GM19463 (cell line): ENCODE measurements at regions not wholly inside any gene's neighbourhood (a gene's known extent, or its start where the extent isn't known, plus 50 kb on each side); places are given as distances from the start of the nearest gene placed in this dataset.

ENCODE experiments used
- ATAC-seq: cut with Tn5 transposase; IDR thresholded peaks from one replicate; pipeline ENCODE4 v1.9.1; 2021; ENCODE audit warnings: mild to moderate bottlenecking, moderate library complexity; ENCODE audit not compliant: unreplicated experiment

DNA sequence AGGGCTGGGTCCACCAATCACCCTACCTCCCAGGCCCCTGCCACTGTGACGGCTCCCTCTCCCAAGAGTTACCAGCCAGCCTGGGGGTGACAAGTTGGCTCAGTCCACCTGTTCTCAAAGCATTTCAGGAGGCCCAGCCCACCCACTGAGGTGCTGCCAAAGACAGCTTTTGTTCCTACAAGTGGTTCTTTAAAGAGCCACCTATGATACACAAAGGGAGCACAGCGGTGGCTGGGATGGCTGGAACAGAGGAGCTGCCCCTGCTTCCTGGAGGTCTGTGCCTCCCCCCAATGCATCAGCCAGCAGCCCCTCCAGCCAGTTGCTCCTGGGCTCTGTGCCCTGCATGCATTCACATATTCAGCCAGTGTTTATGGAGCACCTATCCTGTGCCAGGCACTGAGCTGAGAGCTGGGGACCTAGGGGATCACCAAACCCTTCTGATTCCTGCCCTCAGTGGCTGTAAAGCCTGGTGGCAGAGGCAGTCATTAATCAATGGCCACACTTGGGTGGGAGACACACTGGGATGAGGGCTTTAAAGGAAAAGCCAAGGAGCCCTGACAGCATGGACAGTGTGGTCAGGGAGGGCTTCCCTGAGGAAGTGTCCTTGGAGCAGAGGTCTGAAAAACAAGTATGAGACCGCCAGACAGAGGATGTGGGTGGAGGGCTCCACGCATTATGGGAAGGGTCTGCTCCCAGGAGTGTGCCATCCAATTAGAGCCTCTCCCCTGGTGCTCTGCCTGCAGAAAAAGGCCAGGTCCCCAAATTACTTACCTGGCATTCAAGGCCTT, 107.1 kb upstream of the LINGO1 start:
- no peak for ATAC-seq

DNA sequence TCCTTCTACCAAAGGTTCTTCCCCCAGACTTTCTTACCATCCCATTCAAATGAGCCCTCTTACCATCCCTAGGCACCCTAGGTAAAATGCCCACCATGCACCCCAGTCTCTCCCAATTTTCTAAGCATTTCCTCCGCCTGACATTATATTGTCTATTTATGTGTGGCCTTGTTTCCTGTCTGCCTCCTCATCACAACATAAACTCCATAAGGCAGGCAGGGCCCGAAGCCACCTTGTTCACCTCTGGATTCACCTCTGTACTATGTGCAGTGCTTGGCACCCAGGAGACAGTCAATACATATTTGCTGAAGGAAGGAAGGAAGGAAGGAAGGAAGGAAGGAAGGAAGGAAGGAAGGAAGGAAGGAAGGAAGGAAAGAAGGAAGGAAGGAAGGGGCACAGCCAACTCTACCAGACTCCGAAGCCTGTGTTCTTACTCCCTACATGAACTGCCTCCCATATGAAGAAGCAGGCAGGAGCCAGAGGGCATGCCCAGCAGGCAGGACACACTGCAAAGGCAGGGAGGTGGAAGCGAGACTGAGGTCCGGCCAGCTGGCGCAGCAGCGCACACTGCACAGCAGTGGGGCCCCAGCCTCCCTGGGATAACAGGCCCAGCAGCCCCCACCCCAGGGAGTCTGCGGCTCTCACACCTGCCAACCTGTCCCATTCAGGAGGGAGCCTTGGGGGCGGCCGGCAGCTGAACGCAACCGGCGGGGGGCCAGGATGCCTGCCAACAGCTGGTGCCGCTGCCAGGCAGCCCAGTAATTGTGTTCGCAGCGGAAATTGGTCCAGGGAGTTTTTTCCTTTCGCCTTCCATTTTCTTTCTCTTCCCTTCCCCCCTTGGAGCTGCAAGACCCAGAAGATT, 106.0 kb upstream of the LINGO1 start:
- ATAC-seq: no peak

DNA sequence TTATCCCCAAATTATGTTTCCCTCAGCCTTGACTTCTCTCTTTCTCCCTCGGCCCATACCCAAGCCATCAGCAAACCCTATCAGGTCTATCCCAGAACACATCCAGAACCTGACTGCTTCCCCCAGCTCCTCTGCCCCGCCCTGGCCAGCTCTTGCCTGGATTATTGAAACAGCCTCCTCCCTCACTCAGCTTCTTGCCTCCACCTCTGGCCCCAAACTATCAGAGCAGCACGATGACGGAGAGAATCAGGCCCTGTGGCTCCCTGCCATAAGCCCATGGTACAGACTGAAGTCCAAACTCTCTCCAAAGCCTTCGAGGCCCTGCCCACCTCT, 105.3 kb upstream of the LINGO1 start:
- ATAC-seq: no peak

DNA sequence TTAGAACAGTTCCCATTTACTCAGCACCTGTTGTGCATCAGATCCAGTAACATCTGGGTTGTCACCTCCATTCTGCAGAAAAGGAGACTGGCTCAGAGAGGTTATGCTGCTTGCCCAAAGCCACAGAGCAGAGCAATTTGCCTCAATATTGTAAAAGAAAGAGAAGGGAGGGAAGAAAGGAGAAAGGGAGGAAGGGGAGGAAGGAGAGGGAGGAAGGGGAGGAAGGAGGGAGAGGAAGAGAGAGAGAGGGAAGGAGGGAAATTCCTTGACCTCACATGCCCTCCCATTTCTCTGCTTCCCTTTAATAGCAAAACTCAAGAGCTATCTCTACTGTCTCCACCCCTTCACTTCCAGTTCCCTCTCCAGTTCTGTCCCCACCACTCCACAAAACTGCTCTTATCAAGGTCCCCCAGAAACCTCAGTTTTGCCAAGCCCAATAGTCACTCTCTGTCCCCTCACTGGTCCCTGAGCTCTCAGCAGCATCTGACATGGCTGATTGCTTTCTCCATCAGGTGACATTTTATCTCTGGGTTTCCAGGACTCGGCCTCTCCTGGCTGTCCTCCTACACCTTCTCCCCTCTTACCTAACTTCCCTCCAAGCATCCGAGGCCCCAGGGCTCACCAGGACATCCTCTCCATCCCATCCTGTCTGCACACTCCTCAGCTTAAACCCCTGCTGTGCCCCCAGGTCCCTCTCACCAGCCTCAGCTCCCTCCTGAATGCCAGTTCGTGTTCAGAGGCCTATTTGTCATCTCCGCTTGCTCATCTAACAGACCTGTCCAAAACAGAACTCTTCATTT, 104.7 kb upstream of the LINGO1 start:
- no peak for ATAC-seq

DNA sequence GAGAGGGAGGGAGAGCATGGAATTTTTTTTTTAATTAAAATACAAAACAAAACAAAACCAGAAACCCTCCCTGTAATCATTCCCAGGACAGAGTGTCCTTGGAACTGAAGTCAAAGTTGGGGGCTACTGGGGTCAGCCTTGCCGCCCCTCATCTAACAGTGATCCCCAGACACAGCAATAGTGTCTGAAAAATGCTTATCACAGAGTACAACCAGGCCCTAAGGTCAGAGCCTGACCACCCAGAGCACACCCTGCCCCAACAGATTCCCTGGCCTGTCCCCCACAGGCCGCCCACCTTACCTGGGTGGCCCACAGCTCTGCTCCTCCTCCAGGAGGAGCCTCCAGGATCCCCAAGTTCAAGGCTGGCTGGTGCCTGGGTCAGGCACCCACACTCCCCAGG, 101.6 kb upstream of the LINGO1 start:
- ATAC-seq: no peak

DNA sequence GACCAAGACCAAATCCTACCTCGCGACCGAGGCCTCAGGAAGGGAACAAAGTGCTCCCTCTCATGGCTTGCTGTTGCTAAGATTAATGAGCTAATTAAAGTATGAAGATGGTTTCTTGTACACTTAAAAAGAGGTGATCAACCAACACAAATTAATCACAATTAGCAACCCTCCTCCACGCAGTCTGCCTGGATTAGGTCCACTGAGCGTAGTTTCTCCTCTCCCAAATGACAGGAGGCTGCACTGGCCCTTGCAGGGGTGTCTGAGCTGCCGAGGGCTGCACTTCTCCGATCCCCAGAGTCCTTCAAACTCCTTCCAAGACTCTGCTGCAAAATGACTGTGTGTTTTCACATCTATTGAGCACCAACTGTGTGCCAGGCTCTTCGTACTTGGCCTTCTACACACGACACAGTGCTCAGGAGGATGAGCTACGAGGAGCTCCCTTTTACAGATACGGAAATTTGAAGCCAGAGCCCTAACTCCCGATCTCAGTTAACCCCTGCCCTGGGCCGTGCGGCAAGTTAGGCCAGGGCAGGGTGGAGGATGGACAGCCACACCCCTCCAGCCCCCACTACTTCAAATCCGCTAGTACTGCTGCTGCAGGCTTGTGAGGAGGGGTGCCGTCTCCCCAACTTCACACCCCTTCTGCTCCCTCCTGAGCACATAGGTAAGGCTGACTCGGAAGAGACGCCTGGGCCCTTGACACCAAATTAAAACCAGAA, 101.0 kb upstream of the LINGO1 start:
- ATAC-seq: no peak

DNA sequence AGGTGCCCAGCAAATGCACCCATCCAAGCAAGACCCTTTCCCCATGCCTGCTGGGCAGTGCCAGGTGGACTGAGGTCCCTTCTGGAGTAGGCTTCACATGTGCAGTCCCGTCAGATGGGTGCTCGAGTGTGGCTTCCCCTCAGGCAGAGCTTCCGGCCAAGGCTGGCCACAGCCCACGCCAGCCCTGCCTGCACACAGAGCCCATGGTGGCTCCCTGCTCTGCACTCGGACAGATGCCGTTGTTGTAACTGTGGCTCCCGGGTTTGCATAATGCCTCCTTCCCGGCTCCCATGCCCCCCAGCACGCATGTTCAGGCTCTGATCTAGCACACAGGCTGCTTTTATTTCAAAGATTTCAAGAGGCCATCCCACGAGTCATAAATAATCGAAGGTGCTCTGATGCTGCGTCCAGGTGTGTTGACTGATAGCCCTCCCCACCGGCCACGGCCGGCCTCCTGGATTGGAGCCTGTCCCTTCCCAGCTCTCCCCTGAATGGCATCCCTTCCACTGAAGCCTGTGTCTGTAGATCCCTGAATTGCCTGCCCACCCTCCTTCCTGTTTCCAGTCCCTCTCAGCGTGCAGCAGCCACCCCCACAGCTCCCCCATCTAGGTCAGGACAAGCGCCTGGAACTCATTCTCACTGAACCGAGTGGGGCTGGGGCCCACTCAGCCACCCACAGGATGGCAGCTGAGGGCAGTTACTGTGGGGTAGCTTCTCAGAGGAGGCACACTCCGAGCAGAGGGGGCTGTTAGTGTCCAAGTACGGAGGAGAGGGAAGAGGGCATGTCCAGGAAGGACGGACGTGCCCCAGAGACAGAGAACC, 100.0 kb upstream of the LINGO1 start:
- no peak for ATAC-seq

DNA sequence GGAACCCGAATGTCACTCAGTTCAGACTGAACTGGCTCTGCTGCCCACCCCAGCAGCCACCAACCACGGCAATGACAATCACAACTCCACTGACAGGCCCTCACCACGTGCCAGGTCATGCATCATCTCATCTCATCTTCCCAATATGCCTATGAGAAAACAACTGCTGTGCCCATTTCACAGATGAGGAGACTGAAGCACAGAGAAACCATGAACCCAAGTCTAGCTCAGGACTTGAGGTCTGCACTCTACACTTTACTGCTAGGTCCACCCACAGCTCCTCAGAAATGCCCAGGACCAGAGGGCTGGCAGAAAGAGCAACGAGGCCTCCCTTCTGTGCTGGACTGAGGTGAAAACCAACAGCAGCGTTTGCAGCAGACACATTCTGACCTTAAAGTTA, 99.2 kb upstream of the LINGO1 start:
- ATAC-seq: no peak

DNA sequence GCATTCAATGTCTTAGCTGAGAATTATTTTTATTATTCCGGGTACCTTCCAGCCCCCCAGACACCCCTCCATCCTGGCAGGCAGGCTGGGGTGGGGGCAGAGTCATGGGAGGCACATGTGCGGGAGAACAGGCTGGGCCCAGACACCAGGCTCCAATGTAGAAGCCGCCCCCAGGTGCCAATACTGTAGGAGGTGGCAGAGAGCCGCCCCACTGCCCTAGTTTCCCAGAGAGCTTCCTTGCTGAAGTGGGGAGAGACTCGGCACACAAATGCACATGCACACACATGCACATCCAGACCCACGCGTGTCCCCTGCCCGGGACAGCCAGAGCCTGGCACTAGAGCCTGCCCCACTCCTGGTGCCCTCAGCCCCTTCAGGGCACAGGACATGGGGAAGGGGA, 98.4 kb upstream of the LINGO1 start:
- no peak for ATAC-seq

DNA sequence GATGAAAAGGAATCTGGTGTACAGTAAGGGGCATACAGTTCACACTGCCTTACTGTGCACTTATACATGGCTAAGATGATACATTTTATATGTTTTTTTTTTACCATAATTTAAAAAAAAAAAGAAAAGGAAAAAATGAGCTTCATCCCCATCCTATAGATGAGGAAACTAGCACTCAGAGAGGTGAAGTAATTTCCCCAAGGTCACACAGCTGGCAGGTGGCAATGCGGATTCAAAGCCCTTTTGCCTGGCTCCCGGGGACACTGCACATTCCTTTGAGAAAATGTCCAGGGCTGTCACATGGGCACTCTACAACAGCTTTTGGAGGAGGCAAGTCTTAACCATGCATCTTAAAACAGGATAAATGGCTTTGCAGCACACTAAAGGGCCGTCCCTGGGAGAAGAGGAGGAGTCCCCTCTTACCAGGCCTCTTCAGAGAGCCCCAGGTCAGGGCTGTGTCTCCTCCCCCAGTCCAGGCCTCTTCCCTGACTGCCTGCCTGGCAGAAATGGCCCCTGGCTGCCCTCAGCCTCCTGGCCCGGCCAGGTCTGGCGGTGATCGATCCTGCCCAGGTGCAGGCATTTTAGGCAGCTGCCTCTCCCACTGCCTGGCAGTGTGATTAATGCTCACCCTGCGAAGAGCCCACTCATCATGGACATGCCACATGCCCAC, 95.1 kb upstream of the LINGO1 start:
- ATAC-seq: no peak

DNA sequence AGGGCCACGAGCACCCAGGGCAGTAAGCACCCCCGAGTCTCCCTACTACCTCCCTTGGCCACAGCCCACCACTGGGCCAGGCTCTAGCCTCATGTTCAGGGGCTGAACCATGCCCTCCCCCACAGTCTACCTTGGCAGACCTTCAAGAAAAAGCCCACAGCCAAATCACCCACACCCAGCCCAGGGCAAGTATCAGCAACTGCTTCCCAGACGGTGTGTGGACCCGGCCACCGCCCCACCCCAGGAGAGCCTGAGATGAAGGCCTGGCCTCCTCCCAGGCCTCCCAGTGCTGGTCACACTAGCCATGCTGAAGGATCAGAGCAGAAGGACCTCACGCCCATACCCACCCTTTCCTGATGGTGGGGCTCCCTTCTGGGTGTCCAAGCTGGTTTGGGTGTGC, 92.0 kb upstream of the LINGO1 start:
- no peak for ATAC-seq

DNA sequence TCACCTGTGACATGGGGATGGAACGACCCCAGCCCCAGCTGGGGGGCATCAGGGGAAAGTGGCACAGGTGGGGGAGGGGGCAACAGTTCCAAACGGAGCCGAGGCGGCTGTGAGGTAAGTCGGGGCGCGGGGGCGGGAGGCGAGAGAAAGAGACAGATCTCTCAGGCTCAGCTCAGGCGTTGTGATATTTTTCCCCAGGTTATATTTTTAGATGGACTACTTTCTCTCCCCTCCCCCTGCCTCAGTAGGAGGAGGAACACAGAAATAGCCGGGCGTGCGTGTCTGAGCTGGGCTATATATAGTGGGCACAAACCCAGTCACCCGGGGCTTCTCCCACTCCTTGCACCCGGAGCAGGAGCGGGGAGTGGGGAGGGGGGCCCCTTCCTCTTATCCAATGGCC, 91.0 kb upstream of the LINGO1 start:
- no peak for ATAC-seq

DNA sequence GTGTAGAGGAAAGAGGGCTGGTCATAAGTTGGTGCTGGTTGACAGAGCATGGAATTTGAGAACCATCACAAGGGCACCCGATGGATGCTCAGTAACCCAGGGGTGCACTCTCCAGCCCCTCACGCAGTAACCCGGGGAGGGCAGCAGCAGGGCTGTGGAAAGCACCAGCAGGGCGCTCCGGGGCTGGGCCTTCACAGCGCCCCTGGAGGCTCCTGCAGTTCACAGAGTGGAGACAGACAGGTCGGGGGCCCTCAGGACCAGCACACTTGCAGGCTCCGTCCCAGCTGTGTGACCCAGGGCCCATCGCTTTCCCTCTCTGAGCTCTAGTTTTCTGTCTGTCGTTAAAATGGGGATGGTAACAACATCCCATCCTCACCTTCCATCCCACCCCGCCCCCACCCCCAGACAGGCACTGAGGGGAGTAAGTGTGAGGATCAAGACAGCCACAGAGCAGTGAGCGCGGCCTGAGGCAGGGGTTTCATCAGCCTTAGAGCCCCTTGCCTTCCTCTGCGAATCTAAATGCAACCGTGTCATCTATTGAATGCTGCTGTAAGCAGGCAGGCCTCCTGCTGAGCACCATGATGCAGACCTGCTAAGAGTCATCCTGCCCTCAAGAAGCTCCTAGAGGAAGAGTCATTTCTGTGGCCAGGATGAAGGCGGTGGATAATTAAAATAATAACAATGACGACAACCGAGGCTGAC, 90.2 kb upstream of the LINGO1 start:
- ATAC-seq: no peak

DNA sequence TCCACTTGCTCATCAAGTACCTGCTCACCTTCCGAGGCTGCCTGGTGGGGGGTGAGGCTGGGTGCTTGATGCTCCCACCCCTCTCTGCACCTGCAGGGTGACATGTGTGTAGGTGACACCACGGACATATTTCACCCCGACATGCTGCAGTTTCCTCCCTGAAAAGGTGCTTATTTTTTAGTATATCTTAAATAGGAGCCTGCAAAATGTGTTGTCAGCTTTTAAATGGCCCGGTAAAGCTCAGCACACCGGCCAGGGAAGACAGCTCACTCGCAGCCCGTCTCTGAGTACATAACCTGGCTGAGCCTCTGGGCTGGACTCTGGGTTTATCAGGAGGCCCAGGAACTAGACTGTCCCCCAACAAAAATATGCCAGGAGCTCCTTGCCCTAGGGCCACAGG, 89.3 kb upstream of the LINGO1 start:
- no peak for ATAC-seq

DNA sequence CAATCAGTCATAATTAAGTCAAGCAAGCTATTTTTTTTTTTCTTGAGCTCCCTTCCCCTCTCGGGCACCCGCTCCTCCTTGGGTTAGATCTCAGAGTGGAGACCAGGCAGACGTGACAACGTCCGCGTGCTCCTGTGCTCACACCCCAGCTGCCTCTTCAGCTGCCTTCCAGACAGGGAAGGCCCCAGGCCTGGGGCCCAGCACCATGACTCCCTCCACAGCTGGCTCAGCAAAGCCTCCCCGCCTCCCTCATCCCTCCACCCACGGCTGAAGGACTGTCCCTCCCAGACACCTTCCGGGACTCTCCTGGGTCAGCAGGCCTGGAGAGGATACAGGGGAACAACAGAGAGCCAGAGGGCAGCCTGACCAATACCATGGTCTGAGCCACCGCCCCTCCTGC, 87.9 kb upstream of the LINGO1 start:
- no peak for ATAC-seq

DNA sequence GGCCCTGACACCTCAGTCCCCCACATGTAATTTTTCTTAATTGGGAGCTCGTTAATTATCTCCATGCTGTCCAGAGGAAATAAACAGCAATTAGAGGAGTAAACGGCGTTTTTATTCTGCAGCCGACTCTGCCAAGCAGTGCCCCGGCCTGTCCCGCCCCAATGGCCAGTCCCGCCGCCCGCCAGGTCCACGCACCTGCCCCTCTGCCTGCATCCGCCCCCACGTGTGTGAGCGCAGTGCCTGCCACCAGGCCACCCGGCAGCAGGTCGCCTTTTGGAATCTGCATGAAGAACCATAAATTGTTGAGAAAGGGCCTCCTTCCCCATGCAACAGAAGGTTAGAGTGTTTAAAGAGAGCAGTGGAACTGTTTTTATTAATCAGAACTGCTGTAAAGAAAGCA, 87.5 kb upstream of the LINGO1 start:
- ATAC-seq: no peak

DNA sequence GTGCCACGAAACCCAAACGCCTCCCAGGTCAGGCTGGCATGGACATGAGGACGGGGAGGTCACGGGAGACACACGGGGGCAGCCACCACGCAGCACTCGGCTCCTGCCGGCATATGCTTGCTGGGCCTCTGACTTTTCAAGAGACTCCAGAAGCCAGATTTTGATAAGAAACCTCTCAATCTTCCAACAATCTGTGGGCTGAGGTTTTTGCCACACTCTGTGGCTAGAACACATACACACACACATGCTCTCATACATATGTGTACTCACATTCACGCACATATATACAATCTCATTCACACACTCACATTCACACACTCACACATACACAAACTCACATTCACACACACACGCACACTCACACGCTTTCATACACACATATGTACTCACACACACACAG, 86.7 kb upstream of the LINGO1 start:
- no peak for ATAC-seq

DNA sequence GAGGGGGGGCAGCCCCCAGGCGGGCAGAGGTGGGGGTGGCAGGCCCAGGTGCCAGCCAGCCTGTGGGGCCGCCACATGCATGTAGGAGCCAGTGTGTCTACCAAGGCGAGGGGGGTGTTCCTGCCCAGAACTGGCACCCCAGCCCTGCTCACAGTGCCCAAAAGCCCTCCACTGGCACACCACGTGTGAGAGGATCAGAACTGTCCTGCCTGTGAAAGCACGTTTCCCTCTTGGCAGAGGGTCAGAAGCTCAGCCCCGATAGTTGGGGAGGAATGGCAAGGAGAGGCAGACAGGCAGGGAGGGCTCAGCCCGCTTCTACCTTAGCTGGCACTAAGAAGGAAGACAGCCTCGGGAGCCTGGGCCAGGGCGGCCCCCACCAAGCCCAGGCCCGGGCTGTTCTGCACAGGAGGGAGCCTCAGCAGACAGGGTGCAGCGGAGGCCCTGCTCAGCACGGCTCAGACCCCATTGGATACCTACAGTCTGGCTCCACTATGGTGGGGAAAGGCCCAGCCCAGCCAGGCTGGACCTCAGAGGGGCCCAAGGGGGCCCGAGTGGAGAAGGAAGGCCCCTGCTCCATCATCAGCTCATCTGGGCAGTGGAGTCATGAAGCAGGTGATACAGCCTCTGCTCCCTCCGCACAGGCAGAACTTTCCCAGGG, 84.8 kb upstream of the LINGO1 start:
- no peak for ATAC-seq
